Midbrain (tissue), 1 donor: ENCODE measurements at regions not wholly inside any gene's neighbourhood (a gene's known extent, or its start where the extent isn't known, plus 50 kb on each side); places are given as distances from the start of the nearest gene placed in this dataset.
"Not testable (repeated sequence)": the region's sequence is repeated elsewhere in the genome, so short reads cannot be mapped to it uniquely, and the experiment has no call there.

Experiments used
- DNase-seq: peaks from one replicate; lab custom pipeline; 2025; lab: John Stamatoyannopoulos, UW

GRCh38 chr7:67913604-67914003 lies 917.0 kb downstream of the TYW1 start:
- DNase-seq: no peak

- not testable (repeated sequence) for DNase-seq
Measured at GRCh38 chr7:67916111-67916510, 919.5 kb downstream of the TYW1 start.

GRCh38 chr7:67916571-67917436 lies 920.2 kb downstream of the TYW1 start:
- DNase-seq: no peak

- no peak for DNase-seq
Measured at GRCh38 chr7:67917437-67917755, 920.8 kb downstream of the TYW1 start.

- no peak for DNase-seq
Measured at GRCh38 chr7:67918158-67918557, 921.5 kb downstream of the TYW1 start.

- DNase-seq: no peak
Measured at GRCh38 chr7:67923286-67923685, 926.7 kb downstream of the TYW1 start.

- no peak for DNase-seq
Measured at GRCh38 chr7:67928141-67928540, 931.5 kb downstream of the TYW1 start.

- DNase-seq: not testable (repeated sequence)
Measured at GRCh38 chr7:67936447-67936846, 939.8 kb downstream of the TYW1 start.

GRCh38 chr7:67940400-67940799 lies 943.8 kb downstream of the TYW1 start:
- DNase-seq: no peak

- no peak for DNase-seq
Measured at GRCh38 chr7:67947191-67947590, 950.6 kb downstream of the TYW1 start.

GRCh38 chr7:67947646-67948045 lies 951.0 kb downstream of the TYW1 start:
- no peak for DNase-seq

- DNase-seq: no peak
Measured at GRCh38 chr7:67950321-67951083, 953.9 kb downstream of the TYW1 start.

GRCh38 chr7:67955061-67955460 lies 958.4 kb downstream of the TYW1 start:
- DNase-seq: no peak

- DNase-seq: no peak
Measured at GRCh38 chr7:67962863-67963262, 966.2 kb downstream of the TYW1 start.

GRCh38 chr7:67976490-67976889 lies 979.9 kb downstream of the TYW1 start:
- no peak for DNase-seq

- DNase-seq: no peak
Measured at GRCh38 chr7:67983486-67983885, 986.9 kb downstream of the TYW1 start.

GRCh38 chr7:67984326-67984725 lies 987.7 kb downstream of the TYW1 start:
- no peak for DNase-seq

GRCh38 chr7:67989142-67989541 lies 992.5 kb downstream of the TYW1 start:
- DNase-seq: no peak

GRCh38 chr7:67990003-67990402 lies 993.4 kb downstream of the TYW1 start:
- DNase-seq: no peak

GRCh38 chr7:67990716-67991115 lies 994.1 kb downstream of the TYW1 start:
- no peak for DNase-seq

- DNase-seq: no peak
Measured at GRCh38 chr7:67992287-67992686, 995.7 kb downstream of the TYW1 start.

GRCh38 chr7:68005992-68006391 lies 1009.4 kb downstream of the TYW1 start:
- DNase-seq: no peak

GRCh38 chr7:68006619-68007018 lies 1010.0 kb downstream of the TYW1 start:
- DNase-seq: no peak
